Naive B cell (primary cell): ENCODE measurements at regions not wholly inside any gene's neighbourhood (a gene's known extent, or its start where the extent isn't known, plus 50 kb on each side); places are given as distances from the start of the nearest gene placed in this dataset.
"Not testable (repeated sequence)": the region's sequence is repeated elsewhere in the genome, so short reads cannot be mapped to it uniquely, and the experiment has no call there.

Experiments used
- ATAC-seq, 2 donors: fragments of 150-1000 bp; cut with Tn5 transposase; 2 replicates each; pipeline ENCODE4 v1.10.0; 2021; ENCODE audit warnings: low read depth in 2 of 2, mild to moderate bottlenecking in 2 of 2, moderate library complexity in 2 of 2
- DNase-seq: peaks from one replicate; pipeline ENCODE4 v3.0.0; 2022
- H3K27ac Mint-ChIP-seq, 6 donors: one replicate each; pipeline ENCODE4 v1.8.0; 2020 to 2022; ENCODE audit warnings: mild to moderate bottlenecking in 6 of 6, mixed read lengths in 6 of 6, moderate library complexity in 5 of 6, inconsistent platforms in 2 of 6
- H3K27me3 Mint-ChIP-seq, 3 donors: one replicate each; pipeline ENCODE4 v1.8.0; 2021 to 2022; ENCODE audit warnings: mixed read lengths in 3 of 3, mild to moderate bottlenecking in 1 of 3
- H3K36me3 Mint-ChIP-seq, 2 donors: one replicate each; pipeline ENCODE4 v1.8.0; 2020 to 2022; ENCODE audit warnings: mixed read lengths in 2 of 2, inconsistent platforms in 1 of 2, mild to moderate bottlenecking in 1 of 2
- H3K4me1 Mint-ChIP-seq, 3 donors: one replicate each; pipeline ENCODE4 v1.8.0; 2020 to 2022; ENCODE audit warnings: mixed read lengths in 3 of 3, inconsistent platforms in 1 of 3, mild to moderate bottlenecking in 1 of 3, moderate library complexity in 1 of 3
- H3K4me3 Mint-ChIP-seq, 8 donors: one replicate each; pipeline ENCODE4 v1.8.0; 2020 to 2022; ENCODE audit warnings: mild to moderate bottlenecking in 8 of 8, mixed read lengths in 8 of 8, moderate library complexity in 8 of 8, inconsistent platforms in 2 of 8
- H3K9me3 Mint-ChIP-seq, 7 donors: one replicate each; pipeline ENCODE4 v1.8.0; 2020 to 2022; ENCODE audit warnings: mixed read lengths in 7 of 7, mild to moderate bottlenecking in 5 of 7, inconsistent platforms in 2 of 7, moderate library complexity in 1 of 7

- H3K27me3 Mint-ChIP-seq, H3K4me1 Mint-ChIP-seq, H3K4me3 Mint-ChIP-seq, DNase-seq, ATAC-seq, H3K36me3 Mint-ChIP-seq, H3K9me3 Mint-ChIP-seq, H3K27ac Mint-ChIP-seq: not testable (repeated sequence)
Observed at GRCh38 chr10:36769741-36770140, 355.7 kb upstream of the ANKRD30A start.

- H3K27me3 Mint-ChIP-seq = no peaks in the 10 kb centered on the region
- H3K36me3 Mint-ChIP-seq = no peaks in the 10 kb centered on the region
- H3K27ac Mint-ChIP-seq = no peak overlapping the region
- no peaks in the 10 kb centered on the region for H3K4me1 Mint-ChIP-seq
- no peaks in the 10 kb centered on the region for H3K9me3 Mint-ChIP-seq
- H3K4me3 Mint-ChIP-seq = no peak overlapping the region
- DNase-seq (no peak), ATAC-seq (no peak)
Observed at GRCh38 chr10:36766940-36767339, 358.5 kb upstream of the ANKRD30A start.

- DNase-seq = no peak
- ATAC-seq = no peak
- Mint-ChIP-seq H3K4me3 (no peak overlapping the region), H3K27me3 (no peaks in the 10 kb centered on the region), H3K36me3 (no peaks in the 10 kb centered on the region), H3K4me1 (no peaks in the 10 kb centered on the region), H3K9me3 (no peaks in the 10 kb centered on the region), H3K27ac (no peak overlapping the region)
Observed at GRCh38 chr10:36766415-36766810, 359.0 kb upstream of the ANKRD30A start.

GRCh38 chr10:36765782-36766414 is 359.5 kb upstream of the ANKRD30A start:
- Mint-ChIP-seq H3K9me3 (no peaks in the 10 kb centered on the region), H3K36me3 (no peaks in the 10 kb centered on the region), H3K27me3 (no peaks in the 10 kb centered on the region), H3K4me1 (no peaks in the 10 kb centered on the region), H3K27ac (no peak overlapping the region), H3K4me3 (no peak overlapping the region)
- ATAC-seq (no peak), DNase-seq (no peak)

- H3K36me3 Mint-ChIP-seq = no peaks in the 10 kb centered on the region
- ATAC-seq = no peak
- H3K4me3 Mint-ChIP-seq = no peak overlapping the region
- no peak for DNase-seq
- no peak overlapping the region for H3K27ac Mint-ChIP-seq
- H3K9me3 Mint-ChIP-seq = no peaks in the 10 kb centered on the region
- H3K4me1 Mint-ChIP-seq = no peaks in the 10 kb centered on the region
- H3K27me3 Mint-ChIP-seq = no peaks in the 10 kb centered on the region
Observed at GRCh38 chr10:36764823-36765222, 360.6 kb upstream of the ANKRD30A start.

- ATAC-seq = no peak
- no peaks in the 10 kb centered on the region for H3K9me3 Mint-ChIP-seq
- no peak for DNase-seq
- peak overlapping the region in 1 of 6 donors; percentile 39 for H3K27ac Mint-ChIP-seq
- no peaks in the 10 kb centered on the region for H3K36me3 Mint-ChIP-seq
- no peak overlapping the region for H3K4me3 Mint-ChIP-seq
- no peaks in the 10 kb centered on the region for H3K4me1 Mint-ChIP-seq
- no peaks in the 10 kb centered on the region for H3K27me3 Mint-ChIP-seq
Observed at GRCh38 chr10:36761121-36761520, 364.3 kb upstream of the ANKRD30A start.

- H3K36me3 Mint-ChIP-seq = no peaks in the 10 kb centered on the region
- ATAC-seq (no peak), DNase-seq (no peak)
- no peaks in the 10 kb centered on the region for H3K9me3 Mint-ChIP-seq
- no peak overlapping the region for H3K27ac Mint-ChIP-seq
- H3K4me1 Mint-ChIP-seq = no peaks in the 10 kb centered on the region
- no peaks in the 10 kb centered on the region for H3K27me3 Mint-ChIP-seq
- no peak overlapping the region for H3K4me3 Mint-ChIP-seq
Observed at GRCh38 chr10:36759141-36759805, 366.1 kb upstream of the ANKRD30A start.

- no peak overlapping the region for H3K4me3 Mint-ChIP-seq
- no peak overlapping the region for H3K27ac Mint-ChIP-seq
- no peaks in the 10 kb centered on the region for H3K27me3 Mint-ChIP-seq
- H3K36me3 Mint-ChIP-seq = no peaks in the 10 kb centered on the region
- no peak for ATAC-seq
- H3K4me1 Mint-ChIP-seq = peaks cover 0 to 5% (median 0%) of the 10 kb centered on the region in 3 donors
- no peak for DNase-seq
- H3K9me3 Mint-ChIP-seq = peaks cover 0 to 6% (median 3%) of the 10 kb centered on the region in 7 donors
Observed at GRCh38 chr10:36748128-36748871, 377.1 kb upstream of the ANKRD30A start.

- no peak overlapping the region for H3K4me3 Mint-ChIP-seq
- no peak overlapping the region for H3K27ac Mint-ChIP-seq
- peaks cover 0 to 3% (median 0%) of the 10 kb centered on the region in 7 donors for H3K9me3 Mint-ChIP-seq
- H3K27me3 Mint-ChIP-seq = no peaks in the 10 kb centered on the region
- H3K4me1 Mint-ChIP-seq = no peaks in the 10 kb centered on the region
- DNase-seq (no peak), ATAC-seq (no peak)
- H3K36me3 Mint-ChIP-seq = no peaks in the 10 kb centered on the region
Observed at GRCh38 chr10:36739884-36740445, 385.4 kb upstream of the ANKRD30A start.

- DNase-seq = no peak
- H3K27me3 Mint-ChIP-seq = no peaks in the 10 kb centered on the region
- H3K9me3 Mint-ChIP-seq = peaks cover 0 to 3% (median 0%) of the 10 kb centered on the region in 7 donors
- no peak for ATAC-seq
- H3K36me3 Mint-ChIP-seq = no peaks in the 10 kb centered on the region
- H3K27ac Mint-ChIP-seq = no peak overlapping the region
- no peak overlapping the region for H3K4me3 Mint-ChIP-seq
- no peaks in the 10 kb centered on the region for H3K4me1 Mint-ChIP-seq
Observed at GRCh38 chr10:36738738-36739431, 386.5 kb upstream of the ANKRD30A start.

GRCh38 chr10:36736311-36736710 is 389.1 kb upstream of the ANKRD30A start:
- no peak for ATAC-seq
- Mint-ChIP-seq H3K4me3 (no peak overlapping the region), H3K36me3 (no peaks in the 10 kb centered on the region), H3K27ac (no peak overlapping the region), H3K9me3 (peaks cover 0 to 7% (median 0%) of the 10 kb centered on the region in 7 donors), H3K27me3 (no peaks in the 10 kb centered on the region), H3K4me1 (no peaks in the 10 kb centered on the region)
- DNase-seq = no peak

- not testable (repeated sequence) for H3K27me3 Mint-ChIP-seq, H3K9me3 Mint-ChIP-seq, H3K36me3 Mint-ChIP-seq, DNase-seq, H3K4me1 Mint-ChIP-seq, ATAC-seq, H3K4me3 Mint-ChIP-seq, H3K27ac Mint-ChIP-seq
Observed at GRCh38 chr10:36734590-36734989, 390.8 kb upstream of the ANKRD30A start.

GRCh38 chr10:36730316-36730715 is 395.1 kb upstream of the ANKRD30A start:
- H3K27me3 Mint-ChIP-seq = peaks cover 0 to 4% (median 0%) of the 10 kb centered on the region in 3 donors
- no peaks in the 10 kb centered on the region for H3K4me1 Mint-ChIP-seq
- DNase-seq (no peak), ATAC-seq (no peak)
- H3K27ac Mint-ChIP-seq = no peak overlapping the region
- no peak overlapping the region for H3K4me3 Mint-ChIP-seq
- H3K36me3 Mint-ChIP-seq = no peaks in the 10 kb centered on the region
- H3K9me3 Mint-ChIP-seq = peaks cover 0 to 7% (median 0%) of the 10 kb centered on the region in 7 donors
